ENCODE measurements at regions not wholly inside any gene's neighbourhood (a gene's known extent, or its start where the extent isn't known, plus 50 kb on each side); places are given as distances from the start of the nearest gene placed in this dataset.
A peak's percentile ranks its signal among the peaks of the same experiment; 100 is the strongest.

DNA sequence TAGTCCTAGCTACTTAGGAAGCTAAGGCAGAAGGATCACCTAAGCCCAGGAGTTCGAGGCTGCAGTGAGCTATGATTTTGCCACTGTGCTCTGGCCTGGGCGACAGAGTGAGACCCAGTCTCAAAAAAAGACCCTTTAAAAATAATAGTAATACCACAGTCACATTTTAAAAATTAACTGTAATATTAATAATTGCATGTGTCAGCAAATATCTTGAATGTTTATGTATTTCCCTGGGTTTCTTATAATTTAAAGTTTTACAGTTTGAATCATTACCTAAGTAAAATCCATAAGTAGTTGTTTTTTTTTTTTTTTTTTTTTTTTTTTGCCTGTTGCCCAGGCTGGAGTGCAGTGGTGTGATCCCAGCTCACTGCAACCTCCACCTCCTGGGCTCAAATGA is 69.2 kb downstream of the LYZL2 start:
- Histone ChIP-seq H3K27ac (ENCODE audit: low read depth in 1 of 2, low read length in 1 of 2) (no peak overlapping the region), H3K9me3 (ENCODE audit: control insufficient read depth in 4 of 4, insufficient read depth in 3 of 4, low read length in 3 of 4) (peaks cover 0 to 2% (median 0%) of the 10 kb centered on the region in 4 donors), H3K4me1 (ENCODE audit: control insufficient read depth in 5 of 5, insufficient read depth in 5 of 5, low read length in 5 of 5) (no peaks in the 10 kb centered on the region), H3K27me3 (ENCODE audit: control insufficient read depth in 3 of 3, insufficient read depth in 3 of 3, low read length in 2 of 3) (no peaks in the 10 kb centered on the region), H3K4me3 (no peak overlapping the region), H3K36me3 (ENCODE audit: control insufficient read depth in 4 of 4, insufficient read depth in 4 of 4, low read length in 4 of 4) (no peaks in the 10 kb centered on the region), H3K9ac (ENCODE audit: insufficient read depth in 1 of 2, low read length in 2 of 2) (no peak overlapping the region)
- TF ChIP-seq, protein P1, sequence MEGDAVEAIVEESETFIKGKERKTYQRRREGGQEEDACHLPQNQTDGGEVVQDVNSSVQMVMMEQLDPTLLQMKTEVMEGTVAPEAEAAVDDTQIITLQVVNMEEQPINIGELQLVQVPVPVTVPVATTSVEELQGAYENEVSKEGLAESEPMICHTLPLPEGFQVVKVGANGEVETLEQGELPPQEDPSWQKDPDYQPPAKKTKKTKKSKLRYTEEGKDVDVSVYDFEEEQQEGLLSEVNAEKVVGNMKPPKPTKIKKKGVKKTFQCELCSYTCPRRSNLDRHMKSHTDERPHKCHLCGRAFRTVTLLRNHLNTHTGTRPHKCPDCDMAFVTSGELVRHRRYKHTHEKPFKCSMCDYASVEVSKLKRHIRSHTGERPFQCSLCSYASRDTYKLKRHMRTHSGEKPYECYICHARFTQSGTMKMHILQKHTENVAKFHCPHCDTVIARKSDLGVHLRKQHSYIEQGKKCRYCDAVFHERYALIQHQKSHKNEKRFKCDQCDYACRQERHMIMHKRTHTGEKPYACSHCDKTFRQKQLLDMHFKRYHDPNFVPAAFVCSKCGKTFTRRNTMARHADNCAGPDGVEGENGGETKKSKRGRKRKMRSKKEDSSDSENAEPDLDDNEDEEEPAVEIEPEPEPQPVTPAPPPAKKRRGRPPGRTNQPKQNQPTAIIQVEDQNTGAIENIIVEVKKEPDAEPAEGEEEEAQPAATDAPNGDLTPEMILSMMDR (IDR thresholded peaks at IDR 0.05; ENCODE audit: control extremely low read depth, extremely low read depth) = no peak
- 95 to 98% methylated on average over 2 of the region's 2 CpGs for WGBS, 2 donors
- DNase-seq (no peak), ATAC-seq (ENCODE audit: insufficient read depth, low FRiP score) (no peak)

DNA sequence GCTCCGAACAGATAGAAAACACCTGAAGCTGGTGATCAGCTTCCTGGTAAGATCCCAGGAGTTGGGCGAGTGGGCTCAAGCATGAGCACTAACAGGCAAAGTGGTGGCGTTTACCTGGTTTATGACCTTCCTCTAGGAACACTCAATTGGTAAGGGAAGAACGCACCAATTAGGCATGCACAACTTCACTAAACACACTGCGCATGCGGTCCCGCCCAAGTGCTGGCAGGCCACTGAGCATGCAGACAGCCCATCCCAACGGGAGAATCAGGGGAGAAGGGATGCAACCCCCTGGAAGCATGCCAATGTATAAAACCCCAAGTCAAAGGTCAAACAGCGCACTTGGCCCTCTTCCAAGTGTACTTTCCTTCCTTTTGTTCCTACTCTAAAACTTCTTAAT is 70.4 kb downstream of the LYZL2 start:
- 69 to 89% methylated on average over 9 of the region's 9 CpGs for WGBS, 2 donors

DNA sequence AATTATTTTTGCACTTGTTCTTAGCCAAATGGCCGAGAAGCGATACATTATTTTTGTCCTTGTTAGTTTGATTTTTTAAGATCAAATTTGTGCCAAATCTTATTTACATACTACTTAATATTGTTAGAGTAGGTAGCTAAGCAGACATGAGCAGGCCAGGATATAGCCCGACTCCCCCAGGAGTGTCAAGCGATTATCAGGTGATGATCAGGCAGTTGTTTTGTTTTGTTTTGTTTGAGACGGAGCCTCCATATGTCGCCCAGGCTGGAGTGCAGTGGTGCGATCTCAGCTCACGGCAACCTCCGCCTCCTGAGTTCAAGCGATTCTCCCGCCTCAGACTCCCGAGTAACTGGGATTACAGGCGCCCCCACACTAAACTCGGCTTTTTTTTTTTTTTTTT is 71.1 kb downstream of the LYZL2 start:
- H3K36me3 ChIP-seq (ENCODE audit: control insufficient read depth in 4 of 4, insufficient read depth in 4 of 4, low read length in 4 of 4) = no peaks in the 10 kb centered on the region
- H3K4me1 ChIP-seq (ENCODE audit: control insufficient read depth in 5 of 5, insufficient read depth in 5 of 5, low read length in 5 of 5) = peaks cover 0 to 5% (median 0%) of the 10 kb centered on the region in 5 donors
- H3K9me3 ChIP-seq (ENCODE audit: control insufficient read depth in 4 of 4, insufficient read depth in 3 of 4, low read length in 3 of 4) = peaks cover 0 to 2% (median 0%) of the 10 kb centered on the region in 4 donors
- ATAC-seq (ENCODE audit: insufficient read depth, low FRiP score) (no peak), DNase-seq (no peak)
- TF ChIP-seq, protein P1 (IDR thresholded peaks at IDR 0.05; ENCODE audit: control extremely low read depth, extremely low read depth) = no peak
- no peak overlapping the region for H3K9ac ChIP-seq (ENCODE audit: insufficient read depth in 1 of 2, low read length in 2 of 2)
- H3K4me3 ChIP-seq = no peak overlapping the region
- no peaks in the 10 kb centered on the region for H3K27me3 ChIP-seq (ENCODE audit: control insufficient read depth in 3 of 3, insufficient read depth in 3 of 3, low read length in 2 of 3)
- no peak overlapping the region for H3K27ac ChIP-seq (ENCODE audit: low read depth in 1 of 2, low read length in 1 of 2)
- WGBS, 2 donors = 87 to 93% methylated on average over 14 of the region's 14 CpGs

More for the DNA sequence above, 70.4 kb downstream of the LYZL2 start:
- ATAC-seq (ENCODE audit: insufficient read depth, low FRiP score) (no peak), DNase-seq (no peak)
- Histone ChIP-seq H3K4me1 (ENCODE audit: control insufficient read depth in 5 of 5, insufficient read depth in 5 of 5, low read length in 5 of 5) (peaks cover 0 to 3% (median 0%) of the 10 kb centered on the region in 5 donors), H3K9me3 (ENCODE audit: control insufficient read depth in 4 of 4, insufficient read depth in 3 of 4, low read length in 3 of 4) (peaks cover 0 to 2% (median 0%) of the 10 kb centered on the region in 4 donors), H3K27me3 (ENCODE audit: control insufficient read depth in 3 of 3, insufficient read depth in 3 of 3, low read length in 2 of 3) (no peaks in the 10 kb centered on the region), H3K4me3 (no peak overlapping the region), H3K27ac (ENCODE audit: low read depth in 1 of 2, low read length in 1 of 2) (no peak overlapping the region), H3K36me3 (ENCODE audit: control insufficient read depth in 4 of 4, insufficient read depth in 4 of 4, low read length in 4 of 4) (no peaks in the 10 kb centered on the region), H3K9ac (ENCODE audit: insufficient read depth in 1 of 2, low read length in 2 of 2) (no peak overlapping the region)
- TF ChIP-seq, protein P1 (IDR thresholded peaks at IDR 0.05; ENCODE audit: control extremely low read depth, extremely low read depth) = no peak

DNA sequence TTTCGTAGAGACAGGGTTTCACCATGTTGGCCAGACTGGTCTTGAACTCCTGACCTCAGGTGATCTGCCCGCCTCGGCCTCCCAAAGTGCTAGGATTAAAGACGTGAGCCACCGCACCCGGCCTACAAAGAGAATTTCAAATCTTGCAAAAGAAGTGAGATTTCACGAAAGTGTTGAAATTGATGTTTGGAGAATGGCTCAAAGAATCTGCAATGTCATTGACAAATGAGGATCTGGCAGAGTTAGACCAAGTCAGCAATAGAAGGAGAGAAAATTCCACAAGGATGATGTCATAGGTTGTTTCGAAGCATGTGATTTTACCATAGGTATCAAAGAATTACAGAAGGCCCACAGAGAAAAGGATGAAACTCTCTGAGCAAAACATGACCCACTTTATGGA is 71.7 kb downstream of the LYZL2 start:
- DNase-seq (no peak), ATAC-seq (ENCODE audit: insufficient read depth, low FRiP score) (no peak)
- peaks cover 0 to 2% (median 0%) of the 10 kb centered on the region in 4 donors for H3K9me3 ChIP-seq (ENCODE audit: control insufficient read depth in 4 of 4, insufficient read depth in 3 of 4, low read length in 3 of 4)
- H3K36me3 ChIP-seq (ENCODE audit: control insufficient read depth in 4 of 4, insufficient read depth in 4 of 4, low read length in 4 of 4) = no peaks in the 10 kb centered on the region
- H3K27me3 ChIP-seq (ENCODE audit: control insufficient read depth in 3 of 3, insufficient read depth in 3 of 3, low read length in 2 of 3) = no peaks in the 10 kb centered on the region
- WGBS, 2 donors = 17 to 52% methylated on average over 8 of the region's 8 CpGs
- H3K9ac ChIP-seq (ENCODE audit: insufficient read depth in 1 of 2, low read length in 2 of 2) = no peak overlapping the region
- TF ChIP-seq, protein P1 (IDR thresholded peaks at IDR 0.05; ENCODE audit: control extremely low read depth, extremely low read depth) = no peak
- no peak overlapping the region for H3K4me3 ChIP-seq
- H3K27ac ChIP-seq (ENCODE audit: low read depth in 1 of 2, low read length in 1 of 2) = peak overlapping the region in 1 of 2 donors; percentile 22
- H3K4me1 ChIP-seq (ENCODE audit: control insufficient read depth in 5 of 5, insufficient read depth in 5 of 5, low read length in 5 of 5) = peaks cover 0 to 10% (median 0%) of the 10 kb centered on the region in 5 donors

Measured in lung (tissue), 11 donors.